HG03025 (cell line): ENCODE measurements at regions not wholly inside any gene's neighbourhood (a gene's known extent, or its start where the extent isn't known, plus 50 kb on each side); places are given as distances from the start of the nearest gene placed in this dataset.
"Not testable (repeated sequence)": the region's sequence is repeated elsewhere in the genome, so short reads cannot be mapped to it uniquely, and the experiment has no call there.

Experiments used
- ATAC-seq: cut with Tn5 transposase; IDR thresholded peaks from one replicate; pipeline ENCODE4 v1.9.1; 2021; ENCODE audit warnings: mild to moderate bottlenecking, moderate library complexity; ENCODE audit not compliant: unreplicated experiment, low FRiP score

DNA sequence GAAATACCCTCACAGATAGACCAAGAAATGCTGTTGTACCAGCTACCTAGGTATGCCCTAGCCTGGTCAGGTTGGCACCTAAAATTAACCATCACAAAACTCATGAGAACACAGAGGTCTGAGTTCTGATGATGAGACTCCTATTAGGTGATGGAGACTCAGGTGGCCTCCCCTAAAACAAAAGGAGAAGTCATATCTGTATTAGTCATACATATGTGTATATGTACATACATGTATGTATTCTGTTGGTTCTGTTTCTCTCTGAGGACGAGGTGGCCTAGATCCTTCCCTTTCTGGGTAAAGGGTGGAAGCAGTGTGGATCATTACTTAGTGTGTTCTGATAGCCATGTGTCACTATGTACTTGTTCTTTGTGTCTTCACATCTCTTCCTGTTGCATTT, 207.2 kb upstream of the PRSS1 start:
- no peak for ATAC-seq

DNA sequence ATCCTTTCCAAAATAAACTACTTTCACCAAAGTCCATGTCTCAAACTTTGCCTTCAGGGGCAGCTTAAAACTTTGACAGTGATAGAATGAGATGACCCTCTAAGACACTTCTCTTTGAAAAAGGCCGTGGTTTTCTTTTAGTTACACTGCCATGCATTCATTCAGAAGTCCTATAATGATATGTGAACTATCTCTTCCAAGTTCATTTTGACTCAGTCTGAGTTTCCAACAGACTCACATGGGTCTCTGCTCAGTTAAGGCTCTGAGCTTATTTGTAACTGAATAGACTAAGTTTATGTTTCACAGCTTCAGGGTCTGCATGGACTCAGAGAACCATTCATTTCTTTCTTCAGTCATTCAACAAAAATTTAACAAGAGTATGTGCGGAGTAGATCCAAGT, 208.9 kb upstream of the PRSS1 start:
- ATAC-seq, result no peak

GRCh38 chr7:142539901-142540300, 209.4 kb upstream of the PRSS1 start:
- no peak for ATAC-seq

- ATAC-seq, result no peak
Observed at GRCh38 chr7:142537760-142538159, 211.5 kb upstream of the PRSS1 start.

- no peak for ATAC-seq
Observed at GRCh38 chr7:142535123-142535779, 214.0 kb upstream of the PRSS1 start.

- no peak for ATAC-seq
Observed at GRCh38 chr7:142534726-142535122, 214.5 kb upstream of the PRSS1 start.

GRCh38 chr7:142533920-142534319, 215.4 kb upstream of the PRSS1 start:
- no peak for ATAC-seq

- no peak for ATAC-seq
Observed at GRCh38 chr7:142529591-142529990, 219.7 kb upstream of the PRSS1 start.

- ATAC-seq, result no peak
Observed at GRCh38 chr7:142528608-142529408, 220.5 kb upstream of the PRSS1 start.

GRCh38 chr7:142523821-142524460, 225.3 kb upstream of the PRSS1 start:
- no peak for ATAC-seq

DNA sequence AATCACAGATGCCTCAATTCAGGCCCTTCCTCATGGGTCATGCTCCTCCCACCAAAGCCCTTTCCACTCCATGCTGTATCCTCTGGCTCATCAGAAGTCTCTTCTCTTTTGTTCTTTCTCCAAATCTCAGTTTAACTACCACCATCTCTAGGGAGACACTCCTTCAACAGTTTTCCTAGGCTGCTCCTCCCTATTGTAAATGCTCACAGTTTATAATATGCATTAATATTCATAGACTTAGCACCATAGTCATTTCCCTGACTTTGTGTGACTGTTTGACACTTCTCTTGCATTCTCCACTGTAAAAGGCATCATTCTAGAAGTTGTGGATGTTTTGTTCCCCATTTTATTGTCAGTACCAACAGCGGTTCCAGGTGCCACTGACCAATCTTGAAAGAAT, 226.5 kb upstream of the PRSS1 start:
- no peak for ATAC-seq

DNA sequence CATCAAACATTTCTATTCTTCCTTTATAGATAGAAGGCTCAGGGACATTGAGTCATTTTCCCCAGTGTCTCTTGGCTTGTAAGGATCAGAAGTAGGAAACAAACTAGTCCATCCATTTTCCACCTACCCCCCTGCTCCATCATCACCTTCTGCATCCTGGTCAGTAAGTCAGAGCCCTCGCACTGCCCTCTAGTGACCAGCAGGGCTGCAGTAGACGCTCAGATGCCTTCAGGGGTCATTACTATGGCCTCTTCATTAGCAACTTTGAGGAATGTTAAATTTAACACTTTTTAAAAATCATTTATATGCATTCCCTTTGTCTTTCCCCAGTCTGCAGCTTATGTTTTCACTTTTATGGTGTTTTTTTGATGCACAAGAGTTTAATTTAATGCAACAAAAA, 228.4 kb upstream of the PRSS1 start:
- not testable (repeated sequence) for ATAC-seq

GRCh38 chr7:142520455-142520854, 228.8 kb upstream of the PRSS1 start:
- not testable (repeated sequence) for ATAC-seq

- ATAC-seq, result no peak
Observed at GRCh38 chr7:142519079-142520078, 229.9 kb upstream of the PRSS1 start.

- peak; percentile 77 for ATAC-seq
Observed at GRCh38 chr7:142516038-142516501, 233.2 kb upstream of the PRSS1 start.

GRCh38 chr7:142514716-142515115, 234.6 kb upstream of the PRSS1 start:
- ATAC-seq, result not testable (repeated sequence)

DNA sequence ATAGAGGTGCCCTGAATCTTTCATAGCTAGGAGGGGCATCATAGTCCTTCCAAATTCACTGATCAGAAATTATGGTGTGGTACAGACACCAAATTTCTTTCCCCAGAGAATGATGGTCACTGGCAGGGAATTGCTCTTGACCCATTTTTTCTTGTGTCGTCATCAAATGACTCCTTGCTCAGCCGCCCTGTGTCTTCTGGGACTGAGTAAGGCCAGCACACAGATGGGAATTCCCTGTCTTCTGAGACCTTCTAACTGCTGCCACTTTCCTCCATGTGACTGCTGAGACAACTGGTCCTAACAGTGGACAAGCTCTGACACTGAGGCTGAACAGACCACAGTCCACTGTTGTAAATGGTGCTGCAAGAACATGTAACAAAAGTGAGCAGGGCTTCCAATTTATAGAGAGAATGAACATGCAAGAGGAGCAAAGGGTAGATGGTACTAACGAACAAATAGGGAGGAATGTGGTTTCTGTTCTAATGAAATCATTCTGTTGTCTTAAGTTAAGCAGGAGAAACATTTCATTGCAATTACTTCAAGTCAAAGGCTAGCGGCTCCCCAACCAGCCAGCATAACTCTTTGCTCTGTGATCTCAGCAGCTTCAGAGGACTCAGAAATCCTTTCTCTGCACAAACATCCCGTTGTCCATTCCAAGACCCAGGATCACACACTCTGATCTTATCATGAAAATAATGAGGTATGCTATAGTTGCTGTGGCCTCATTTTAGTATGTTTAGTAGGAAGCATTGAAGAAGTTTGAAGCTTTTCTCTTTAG, 235.9 kb upstream of the PRSS1 start:
- no peak for ATAC-seq

- ATAC-seq, result no peak
Observed at GRCh38 chr7:142511801-142512200, 237.5 kb upstream of the PRSS1 start.

- ATAC-seq, result no peak
Observed at GRCh38 chr7:142511374-142511773, 237.9 kb upstream of the PRSS1 start.
